ENCODE measurements at regions not wholly inside any gene's neighbourhood (a gene's known extent, or its start where the extent isn't known, plus 50 kb on each side); places are given as distances from the start of the nearest gene placed in this dataset.
A peak's percentile ranks its signal among the peaks of the same experiment; 100 is the strongest.

DNA sequence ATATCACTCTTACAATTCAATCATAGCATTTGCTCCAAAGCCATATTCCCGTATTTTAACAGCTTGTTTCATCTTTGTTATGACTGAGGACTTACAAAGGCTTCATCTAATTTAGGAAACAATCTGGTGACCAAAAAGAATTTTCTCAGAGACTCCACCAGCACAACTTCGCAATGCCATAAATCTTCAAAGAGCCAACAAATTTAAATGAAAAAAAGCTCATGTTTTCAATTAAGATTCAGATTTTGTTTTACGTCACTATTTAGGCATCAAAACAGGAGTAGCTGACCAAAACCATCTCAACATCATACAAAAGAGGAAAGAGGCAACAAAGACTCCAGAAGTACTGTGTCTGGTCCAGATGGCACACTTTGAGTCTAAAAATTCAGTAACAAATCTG, 373.3 kb downstream of the TTLL7 start:
- Mint-ChIP-seq H3K36me3 (no peaks in the 10 kb centered on the region), H3K9me3 (peaks cover 24% of the 10 kb centered on the region), H3K4me3 (no peak overlapping the region), H3K27ac (no peak overlapping the region), H3K27me3 (ENCODE audit: low read depth) (no peaks in the 10 kb centered on the region), H3K4me1 (peaks cover 17% of the 10 kb centered on the region)
- POLR2A ChIA-PET = no interaction called here
- no peak for ATAC-seq
- no peak for DNase-seq (ENCODE audit: low spot score)
- TF ChIP-seq JUN (CRISPR knock-in tag; IDR thresholded peaks at IDR 0.05) = no peak
- no peak for TF ChIP-seq NFYB (CRISPR knock-in tag; conservative IDR thresholded peaks at IDR 0.05; ENCODE audit: low read depth)
- TF ChIP-seq, protein P1, sequence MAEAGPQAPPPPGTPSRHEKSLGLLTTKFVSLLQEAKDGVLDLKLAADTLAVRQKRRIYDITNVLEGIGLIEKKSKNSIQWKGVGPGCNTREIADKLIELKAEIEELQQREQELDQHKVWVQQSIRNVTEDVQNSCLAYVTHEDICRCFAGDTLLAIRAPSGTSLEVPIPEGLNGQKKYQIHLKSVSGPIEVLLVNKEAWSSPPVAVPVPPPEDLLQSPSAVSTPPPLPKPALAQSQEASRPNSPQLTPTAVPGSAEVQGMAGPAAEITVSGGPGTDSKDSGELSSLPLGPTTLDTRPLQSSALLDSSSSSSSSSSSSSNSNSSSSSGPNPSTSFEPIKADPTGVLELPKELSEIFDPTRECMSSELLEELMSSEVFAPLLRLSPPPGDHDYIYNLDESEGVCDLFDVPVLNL (CRISPR knock-in tag; IDR thresholded peaks at IDR 0.05; ENCODE audit: borderline replicate concordance, low read depth) = no peak
- CTCF ChIA-PET = no interaction called here

DNA sequence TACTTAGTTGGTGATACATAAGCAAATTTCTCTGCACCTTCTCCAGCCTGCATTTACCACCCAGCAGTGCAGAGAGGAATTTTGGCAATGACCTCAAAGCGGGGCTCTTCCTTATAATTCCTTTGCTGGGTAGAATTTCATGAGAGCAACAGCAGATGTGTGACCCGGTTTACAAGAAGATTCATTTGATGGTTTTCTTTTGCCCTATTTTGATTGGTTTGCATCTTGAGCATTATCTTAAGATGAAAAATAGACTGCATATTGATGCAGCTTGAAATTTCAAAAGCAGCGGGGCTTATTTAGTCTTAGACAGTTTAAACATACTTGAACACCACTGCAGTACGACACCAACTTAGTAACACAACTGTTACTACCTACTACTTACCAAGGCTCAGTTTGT, 378.9 kb downstream of the TTLL7 start:
- TF ChIP-seq JUN (CRISPR knock-in tag; IDR thresholded peaks at IDR 0.05) (no peak), ZNF138 (CRISPR knock-in tag; conservative IDR thresholded peaks at IDR 0.05) (no peak), MYBL2 (CRISPR knock-in tag; IDR thresholded peaks at IDR 0.05) (no peak), PRRX2 (CRISPR knock-in tag; IDR thresholded peaks at IDR 0.05) (no peak), TCF7 (CRISPR knock-in tag; IDR thresholded peaks at IDR 0.05; ENCODE audit: low read depth) (no peak), ZNF121 (CRISPR knock-in tag; IDR thresholded peaks at IDR 0.05) (no peak), MXD4 (CRISPR knock-in tag; IDR thresholded peaks at IDR 0.05; ENCODE audit: borderline replicate concordance) (no peak)
- TF ChIP-seq, protein P2, sequence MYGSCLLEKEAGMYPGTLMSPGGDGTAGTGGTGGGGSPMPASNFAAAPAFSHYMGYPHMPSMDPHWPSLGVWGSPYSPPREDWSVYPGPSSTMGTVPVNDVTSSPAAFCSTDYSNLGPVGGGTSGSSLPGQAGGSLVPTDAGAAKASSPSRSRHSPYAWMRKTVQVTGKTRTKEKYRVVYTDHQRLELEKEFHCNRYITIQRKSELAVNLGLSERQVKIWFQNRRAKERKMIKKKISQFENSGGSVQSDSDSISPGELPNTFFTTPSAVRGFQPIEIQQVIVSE (CRISPR knock-in tag; IDR thresholded peaks at IDR 0.05; ENCODE audit: borderline replicate concordance) = no peak
- TF ChIP-seq, protein P3, sequence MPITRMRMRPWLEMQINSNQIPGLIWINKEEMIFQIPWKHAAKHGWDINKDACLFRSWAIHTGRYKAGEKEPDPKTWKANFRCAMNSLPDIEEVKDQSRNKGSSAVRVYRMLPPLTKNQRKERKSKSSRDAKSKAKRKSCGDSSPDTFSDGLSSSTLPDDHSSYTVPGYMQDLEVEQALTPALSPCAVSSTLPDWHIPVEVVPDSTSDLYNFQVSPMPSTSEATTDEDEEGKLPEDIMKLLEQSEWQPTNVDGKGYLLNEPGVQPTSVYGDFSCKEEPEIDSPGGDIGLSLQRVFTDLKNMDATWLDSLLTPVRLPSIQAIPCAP (CRISPR knock-in tag; IDR thresholded peaks at IDR 0.05) = no peak
- TF ChIP-seq, protein P4, sequence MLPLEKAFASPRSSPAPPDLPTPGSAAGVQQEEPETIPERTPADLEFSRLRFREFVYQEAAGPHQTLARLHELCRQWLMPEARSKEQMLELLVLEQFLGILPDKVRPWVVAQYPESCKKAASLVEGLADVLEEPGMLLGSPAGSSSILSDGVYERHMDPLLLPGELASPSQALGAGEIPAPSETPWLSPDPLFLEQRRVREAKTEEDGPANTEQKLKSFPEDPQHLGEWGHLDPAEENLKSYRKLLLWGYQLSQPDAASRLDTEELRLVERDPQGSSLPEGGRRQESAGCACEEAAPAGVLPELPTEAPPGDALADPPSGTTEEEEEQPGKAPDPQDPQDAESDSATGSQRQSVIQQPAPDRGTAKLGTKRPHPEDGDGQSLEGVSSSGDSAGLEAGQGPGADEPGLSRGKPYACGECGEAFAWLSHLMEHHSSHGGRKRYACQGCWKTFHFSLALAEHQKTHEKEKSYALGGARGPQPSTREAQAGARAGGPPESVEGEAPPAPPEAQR (CRISPR knock-in tag; IDR thresholded peaks at IDR 0.05) = no peak
- Mint-ChIP-seq H3K27me3 (ENCODE audit: low read depth) (no peaks in the 10 kb centered on the region), H3K9me3 (peaks cover 4% of the 10 kb centered on the region; the same call in 1 of the 2 replicates), H3K27ac (no peak overlapping the region), H3K36me3 (no peaks in the 10 kb centered on the region), H3K4me1 (peaks cover 53% of the 10 kb centered on the region), H3K4me3 (no peak overlapping the region)
- ChIA-PET CTCF (no interaction called here), POLR2A (no interaction called here)
- DNase-seq (ENCODE audit: low spot score) = no peak
- ATAC-seq = no peak

DNA sequence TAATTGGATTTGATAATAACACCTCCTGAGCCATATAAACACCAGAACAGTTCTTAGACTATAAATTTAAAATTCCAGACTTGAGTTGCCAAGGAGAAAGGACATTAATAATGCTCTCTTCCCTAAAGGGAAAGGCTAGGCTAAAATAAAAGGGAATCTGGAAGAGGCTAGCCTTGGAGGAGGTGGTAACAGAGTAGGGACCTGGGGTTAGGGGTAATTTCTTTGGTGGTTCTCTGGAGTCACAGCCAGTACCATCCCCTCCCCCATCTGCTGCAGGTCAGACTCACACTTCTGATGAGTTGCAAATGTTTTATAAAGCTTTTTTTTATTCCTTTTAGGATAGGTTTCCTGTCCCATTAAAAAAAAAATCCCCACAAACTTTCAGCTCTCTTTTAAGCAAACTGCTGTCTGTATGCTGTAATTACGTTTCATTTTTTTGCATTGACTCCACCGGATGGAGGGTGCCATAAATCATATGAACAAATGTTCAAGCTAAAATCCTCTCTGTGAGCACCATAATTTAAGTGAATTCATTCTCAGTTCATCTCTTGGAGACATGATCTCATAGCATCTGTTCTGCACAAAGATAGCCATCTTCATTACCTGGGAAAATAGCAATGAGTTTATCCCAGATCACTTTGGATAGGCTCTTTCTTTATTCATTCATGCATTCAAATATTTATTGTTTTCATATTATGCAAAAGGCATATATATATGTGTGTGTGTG, 379.6 kb downstream of the TTLL7 start:
- POLR2A ChIA-PET = no interaction called here
- Mint-ChIP-seq H3K4me1 (peaks cover 57% of the 10 kb centered on the region), H3K9me3 (peaks cover 4% of the 10 kb centered on the region; the same call in 1 of the 2 replicates), H3K36me3 (no peaks in the 10 kb centered on the region), H3K4me3 (no peak overlapping the region), H3K27ac (no peak overlapping the region), H3K27me3 (ENCODE audit: low read depth) (no peaks in the 10 kb centered on the region)
- CTCF ChIA-PET = no interaction called here
- DNase-seq (ENCODE audit: low spot score) (no peak), ATAC-seq (0 out of 2 replicates have a peak, but pooled peaks have one; percentile 20)
- TF ChIP-seq FOXP1 (CRISPR knock-in tag; IDR thresholded peaks at IDR 0.05; ENCODE audit: borderline replicate concordance) = no peak
- no peak for TF ChIP-seq CBFB (CRISPR knock-in tag; IDR thresholded peaks at IDR 0.05; ENCODE audit: low read depth)
- no peak for TF ChIP-seq ZNF416 (CRISPR knock-in tag; IDR thresholded peaks at IDR 0.05)
- TF ChIP-seq, protein P5, sequence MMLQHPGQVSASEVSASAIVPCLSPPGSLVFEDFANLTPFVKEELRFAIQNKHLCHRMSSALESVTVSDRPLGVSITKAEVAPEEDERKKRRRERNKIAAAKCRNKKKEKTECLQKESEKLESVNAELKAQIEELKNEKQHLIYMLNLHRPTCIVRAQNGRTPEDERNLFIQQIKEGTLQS (CRISPR knock-in tag; conservative IDR thresholded peaks at IDR 0.05) = no peak
- TF ChIP-seq JAZF1 (CRISPR knock-in tag; IDR thresholded peaks at IDR 0.05) = no peak
- TF ChIP-seq NR3C1 (CRISPR knock-in tag; conservative IDR thresholded peaks at IDR 0.05; ENCODE audit: low read depth) = no peak
- TF ChIP-seq, protein P6, sequence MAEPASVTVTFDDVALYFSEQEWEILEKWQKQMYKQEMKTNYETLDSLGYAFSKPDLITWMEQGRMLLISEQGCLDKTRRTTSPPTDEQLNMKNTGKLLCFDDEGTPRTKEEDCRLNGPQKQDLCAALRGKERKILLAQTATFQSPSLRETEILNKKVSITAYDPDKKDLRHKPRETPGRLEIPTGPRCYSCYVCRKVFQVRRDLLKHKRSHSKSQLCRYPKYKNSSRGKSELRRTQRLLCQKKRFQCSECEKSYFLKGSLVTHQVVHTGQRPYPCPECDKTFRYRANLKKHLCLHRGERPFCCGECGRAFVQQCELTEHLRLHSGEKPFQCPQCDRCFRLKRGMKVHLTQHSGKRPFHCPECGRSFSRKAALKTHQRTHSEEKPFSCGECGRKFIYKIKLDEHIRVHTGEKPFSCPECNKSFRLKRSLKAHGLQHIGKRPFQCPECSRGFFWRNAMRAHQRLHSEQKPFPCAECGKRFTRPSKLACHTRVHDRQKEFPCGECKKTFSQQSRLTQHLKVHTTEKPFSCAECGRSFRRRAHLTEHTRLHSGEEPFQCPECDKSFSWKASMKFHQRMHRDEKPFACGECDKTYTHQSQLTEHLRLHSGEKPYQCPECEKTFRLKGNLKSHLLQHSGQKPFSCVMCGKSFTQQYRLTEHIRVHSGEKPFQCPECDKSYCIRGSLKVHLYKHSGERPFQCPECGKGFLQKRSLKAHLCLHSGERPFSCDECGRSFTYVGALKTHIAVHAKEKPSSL (CRISPR knock-in tag; conservative IDR thresholded peaks at IDR 0.05) = no peak
- no peak for TF ChIP-seq NFE2L1 (CRISPR knock-in tag; IDR thresholded peaks at IDR 0.05)
- no peak for TF ChIP-seq ATF1 (CRISPR knock-in tag; IDR thresholded peaks at IDR 0.05)
- TF ChIP-seq EMX1 (CRISPR knock-in tag; IDR thresholded peaks at IDR 0.05) = no peak
- TF ChIP-seq, protein P4 (CRISPR knock-in tag; IDR thresholded peaks at IDR 0.05) = no peak
- no peak for TF ChIP-seq NFYB (CRISPR knock-in tag; conservative IDR thresholded peaks at IDR 0.05; ENCODE audit: low read depth)
- TF ChIP-seq SMAD3 (CRISPR knock-in tag; IDR thresholded peaks at IDR 0.05; ENCODE audit: borderline replicate concordance) = no peak
- no peak for TF ChIP-seq TCF7 (CRISPR knock-in tag; IDR thresholded peaks at IDR 0.05; ENCODE audit: low read depth)
